HG03060 (cell line): ENCODE measurements at regions not wholly inside any gene's neighbourhood (a gene's known extent, or its start where the extent isn't known, plus 50 kb on each side); places are given as distances from the start of the nearest gene placed in this dataset.
"Not testable (repeated sequence)": the region's sequence is repeated elsewhere in the genome, so short reads cannot be mapped to it uniquely, and the experiment has no call there.

Source experiments
- ATAC-seq: cut with Tn5 transposase; IDR thresholded peaks from one replicate; pipeline ENCODE4 v1.9.1; 2021; ENCODE audit warnings: low read depth, moderate number of reproducible peaks; ENCODE audit not compliant: unreplicated experiment

GRCh38 chr11:110347660-110348059 is 51.2 kb upstream of the RDX start:
- no peak for ATAC-seq

- ATAC-seq = peak; percentile 61
These were observed 53.0 kb upstream of the RDX start for GRCh38 chr11:110349138-110349996.

DNA sequence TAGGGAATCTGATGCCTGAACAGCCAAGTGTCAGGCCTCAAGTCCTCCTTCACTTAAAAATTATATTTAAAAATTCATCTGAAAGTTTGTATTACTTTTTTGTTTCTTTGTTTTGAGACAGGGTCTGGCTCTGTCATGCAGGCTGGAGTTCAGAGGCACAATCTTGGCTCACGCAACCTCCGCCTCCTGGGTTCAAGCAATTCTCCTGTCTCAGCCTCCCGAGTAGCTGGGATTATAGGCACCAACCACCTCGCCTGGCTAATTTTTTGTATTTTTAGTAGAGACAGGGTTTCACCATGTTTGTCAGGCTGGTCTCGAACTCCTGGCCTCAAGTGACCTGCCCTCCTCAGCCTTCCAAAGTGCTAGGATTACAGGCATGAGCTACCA is 53.6 kb upstream of the RDX start:
- ATAC-seq = peak; percentile 2

DNA sequence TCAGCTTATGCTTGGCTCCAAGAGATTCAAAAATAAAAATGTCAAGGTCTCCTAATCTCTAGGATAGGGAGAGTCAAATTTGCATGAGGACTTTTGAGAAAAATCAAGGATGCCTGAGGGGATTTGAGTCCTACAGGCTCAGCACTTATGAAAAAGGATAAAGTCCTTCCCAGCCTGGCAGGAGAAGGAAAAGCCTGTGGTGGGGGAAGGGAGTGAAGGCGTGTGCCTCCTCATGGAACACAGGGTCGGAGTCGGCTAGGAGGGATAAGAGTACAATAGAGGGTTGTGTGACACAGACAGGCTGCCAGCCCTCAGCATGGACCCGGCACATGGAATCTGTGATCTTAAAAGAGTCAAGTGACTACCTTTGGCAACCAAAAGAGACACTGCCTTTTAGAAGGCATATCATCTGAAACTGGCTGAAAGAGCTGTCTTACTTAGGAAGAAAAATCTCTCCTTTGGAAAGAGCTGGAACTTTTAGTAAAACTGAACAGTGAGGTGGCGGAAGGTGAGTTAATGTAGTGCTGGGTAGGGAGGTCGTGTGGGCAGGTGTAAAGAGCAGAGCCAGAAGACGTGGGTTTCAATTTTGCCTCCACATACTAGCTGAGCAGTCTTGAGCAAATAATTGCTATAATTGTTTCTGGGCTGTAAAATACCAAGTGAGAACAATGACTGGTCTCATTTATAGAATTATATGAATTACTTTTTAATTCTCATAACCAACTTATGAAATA is 58.8 kb upstream of the RDX start:
- no peak for ATAC-seq

DNA sequence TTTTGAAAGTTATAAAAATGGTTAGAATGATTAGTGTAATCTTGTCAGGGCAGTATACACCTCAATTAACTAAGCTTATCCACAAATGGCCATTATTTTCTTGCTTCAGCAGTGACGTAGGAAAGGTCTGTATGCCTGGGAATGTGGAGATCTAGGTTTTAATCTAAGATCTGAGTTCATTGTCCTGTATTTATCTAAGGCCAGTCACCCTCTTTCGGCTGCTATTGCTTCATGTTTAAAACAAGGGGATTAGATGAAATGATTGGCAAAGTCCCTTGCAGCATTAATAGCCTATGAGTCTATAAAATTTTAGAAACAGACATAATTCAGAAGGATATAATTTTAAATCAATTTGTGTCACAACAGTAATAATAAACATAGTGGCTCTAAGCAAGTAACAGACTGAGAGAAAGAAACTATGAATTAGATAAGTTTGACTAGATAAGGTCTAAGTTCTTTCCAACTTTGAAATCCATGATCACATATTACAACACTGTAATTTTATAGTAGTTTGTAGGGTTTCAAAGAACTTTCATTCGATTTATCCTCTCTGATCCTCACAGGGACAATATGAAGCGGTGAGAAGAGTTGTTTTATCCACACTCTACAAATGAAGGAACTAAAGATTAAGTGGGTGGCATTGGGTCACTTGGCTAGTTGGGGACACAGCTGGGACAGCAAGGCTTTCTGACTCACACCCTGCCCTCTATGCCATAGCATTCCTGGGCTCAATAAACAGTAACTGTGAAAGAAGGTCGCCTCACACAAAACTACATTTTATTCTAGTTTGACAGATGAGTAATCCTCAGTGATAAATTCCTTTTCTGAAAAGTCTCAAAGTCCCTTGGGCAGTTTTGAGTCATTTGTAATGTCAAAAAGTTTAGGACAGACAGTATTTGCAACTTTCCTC is 60.6 kb upstream of the RDX start:
- ATAC-seq = no peak

- no peak for ATAC-seq
These were observed 61.9 kb upstream of the RDX start for GRCh38 chr11:110358336-110358735.

- not testable (repeated sequence) for ATAC-seq
These were observed 64.5 kb upstream of the RDX start for GRCh38 chr11:110360781-110361408.

GRCh38 chr11:110362971-110363509 is 66.6 kb upstream of the RDX start:
- ATAC-seq = no peak

DNA sequence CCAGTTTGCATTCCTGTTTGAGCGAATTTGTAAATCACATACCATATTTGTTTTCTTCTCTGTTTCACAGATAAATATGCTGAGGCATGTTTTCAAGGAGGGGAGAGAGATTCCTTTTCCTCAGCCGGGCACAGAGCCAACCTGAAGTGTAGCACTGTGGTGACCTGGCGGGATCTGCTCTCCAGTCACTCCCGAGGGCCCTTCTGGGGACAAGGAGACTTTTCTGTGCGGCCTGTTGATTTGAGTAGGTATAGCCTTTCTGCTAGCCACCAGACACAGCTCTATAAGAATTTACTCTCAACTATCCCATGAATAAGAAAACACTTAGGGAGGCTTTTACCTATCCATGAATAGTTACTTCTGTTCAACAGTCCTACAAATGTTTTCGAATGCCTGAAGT is 63.5 kb upstream of the FDX1 start:
- no peak for ATAC-seq

DNA sequence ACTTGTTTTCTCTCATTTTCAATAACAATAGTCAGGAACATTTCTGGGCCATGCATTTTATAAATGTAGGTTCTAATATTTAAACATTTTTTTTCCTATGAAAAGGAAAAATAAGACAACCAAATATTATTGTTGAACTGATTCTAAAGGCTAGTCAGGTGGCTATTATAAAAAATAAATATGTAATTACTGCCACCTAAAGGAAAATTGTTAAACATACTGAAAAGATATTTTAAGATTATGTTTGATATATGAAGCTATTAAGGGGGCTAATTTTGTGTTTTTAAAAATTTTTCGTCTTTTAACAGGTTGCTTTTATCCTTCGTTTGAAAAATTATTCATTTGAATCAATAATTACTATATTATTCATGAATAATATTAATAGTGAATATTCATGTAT is 62.2 kb upstream of the FDX1 start:
- no peak for ATAC-seq

DNA sequence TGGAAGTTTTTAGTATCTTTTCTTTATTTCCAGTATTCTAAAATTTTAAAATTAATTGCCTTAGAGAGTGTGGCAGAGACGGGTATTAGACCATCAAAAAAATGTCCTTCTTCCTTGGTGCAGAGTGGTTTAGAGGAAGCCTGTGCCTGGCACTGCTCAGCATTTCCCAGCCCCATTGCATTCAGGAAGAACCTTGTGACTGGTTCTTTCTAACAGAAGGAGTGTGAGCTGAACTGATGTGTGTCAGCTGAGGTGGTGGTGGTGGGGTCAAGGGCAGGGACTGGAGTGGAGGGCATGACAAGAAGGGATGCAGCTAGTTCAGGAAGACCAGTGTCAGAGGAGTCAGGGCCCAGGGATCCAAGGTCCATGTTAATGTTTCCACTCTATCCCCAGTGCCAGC is 58.7 kb upstream of the FDX1 start:
- no peak for ATAC-seq

DNA sequence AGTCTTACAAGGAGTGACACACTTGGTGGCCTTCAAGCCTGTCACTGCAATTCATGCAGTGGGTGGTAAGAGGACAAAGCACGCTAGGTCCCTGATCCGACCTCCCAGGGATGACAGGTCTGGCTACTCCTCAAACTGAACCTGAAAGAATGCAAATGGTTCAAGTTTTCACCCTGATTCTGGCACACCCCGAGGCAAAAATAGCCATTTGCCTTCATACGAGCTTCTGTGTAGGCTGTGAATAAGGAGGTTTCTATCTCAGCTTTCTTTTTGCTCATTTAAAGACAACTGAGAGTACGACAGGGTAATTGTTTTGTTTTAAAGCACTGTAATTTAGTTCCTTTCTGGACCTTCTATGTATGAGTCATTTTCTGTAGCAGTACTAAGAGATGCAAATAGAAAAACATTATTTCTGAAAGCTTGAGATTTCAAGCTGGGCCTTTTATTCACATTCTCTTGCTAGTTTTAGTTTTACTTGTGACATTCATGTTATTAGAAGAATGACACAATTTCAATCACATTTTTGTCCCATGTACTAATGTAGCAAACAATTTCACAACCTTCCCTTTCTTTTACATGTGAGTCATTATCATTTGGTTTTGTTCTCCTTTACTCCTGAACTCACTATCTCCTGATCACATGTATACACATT is 56.6 kb upstream of the FDX1 start:
- peak; percentile 97 for ATAC-seq

DNA sequence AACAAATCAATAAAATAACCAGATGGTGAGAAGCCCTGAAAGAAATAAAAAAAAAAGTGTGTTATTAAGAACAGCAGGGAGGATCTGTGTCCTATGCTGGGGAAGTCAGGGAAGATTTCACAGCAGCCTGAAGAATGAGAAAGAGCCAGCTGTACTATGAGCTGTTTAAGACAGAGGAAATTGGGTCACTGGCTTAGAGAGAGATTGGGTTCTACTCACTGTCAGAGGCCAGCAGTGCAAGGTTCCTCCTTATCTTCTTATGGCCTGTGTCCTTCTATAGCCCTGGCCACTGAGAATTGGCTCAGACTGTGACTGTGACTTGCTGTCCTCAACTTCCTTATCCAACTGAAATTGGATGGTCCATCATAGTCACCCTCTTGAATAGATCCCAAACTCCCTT is 54.8 kb upstream of the FDX1 start:
- no peak for ATAC-seq

DNA sequence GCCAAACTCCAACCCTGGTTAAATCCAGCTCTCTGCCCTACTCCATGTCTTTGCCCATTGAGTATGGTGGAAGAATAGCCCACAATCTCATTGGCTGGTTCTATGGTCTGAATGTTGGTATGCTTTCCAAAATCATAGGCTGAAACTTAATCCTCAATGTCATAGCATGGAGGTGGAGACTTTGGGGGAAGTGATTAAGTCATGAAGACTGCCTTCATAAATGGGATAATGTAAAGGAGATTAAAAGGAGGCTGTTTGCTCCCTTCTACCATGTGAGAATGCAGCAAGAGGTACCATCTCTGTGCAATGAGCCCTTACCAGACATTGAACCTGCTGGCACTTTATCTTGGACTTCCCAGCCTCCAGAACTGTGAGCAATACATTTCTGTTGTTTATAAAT is 54.4 kb upstream of the FDX1 start:
- no peak for ATAC-seq

GRCh38 chr11:110376021-110376420 is 53.7 kb upstream of the FDX1 start:
- no peak for ATAC-seq

- no peak for ATAC-seq
These were observed 52.9 kb upstream of the FDX1 start for GRCh38 chr11:110376711-110377324.

- ATAC-seq = no peak
These were observed 52.3 kb upstream of the FDX1 start for GRCh38 chr11:110377434-110377833.

DNA sequence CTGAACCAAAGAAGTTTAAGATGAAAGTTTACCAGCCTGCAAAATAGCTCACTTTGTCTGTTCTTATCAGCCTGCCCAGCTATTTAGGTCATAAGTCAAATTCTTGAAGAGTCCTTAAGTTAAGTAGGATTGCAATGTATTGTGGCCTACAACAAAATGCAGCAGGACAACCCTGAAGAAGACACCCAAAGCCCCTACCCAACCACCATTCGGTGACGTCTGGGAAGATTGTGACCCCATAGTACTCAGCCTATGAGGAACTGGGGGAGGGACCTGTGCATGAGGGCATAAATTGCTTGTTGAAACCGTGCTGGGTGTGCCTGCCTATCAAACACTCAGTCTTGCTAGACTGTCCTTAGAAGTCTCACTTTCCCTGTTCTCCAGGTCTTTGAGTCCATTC is 50.5 kb upstream of the FDX1 start:
- no peak for ATAC-seq

DNA sequence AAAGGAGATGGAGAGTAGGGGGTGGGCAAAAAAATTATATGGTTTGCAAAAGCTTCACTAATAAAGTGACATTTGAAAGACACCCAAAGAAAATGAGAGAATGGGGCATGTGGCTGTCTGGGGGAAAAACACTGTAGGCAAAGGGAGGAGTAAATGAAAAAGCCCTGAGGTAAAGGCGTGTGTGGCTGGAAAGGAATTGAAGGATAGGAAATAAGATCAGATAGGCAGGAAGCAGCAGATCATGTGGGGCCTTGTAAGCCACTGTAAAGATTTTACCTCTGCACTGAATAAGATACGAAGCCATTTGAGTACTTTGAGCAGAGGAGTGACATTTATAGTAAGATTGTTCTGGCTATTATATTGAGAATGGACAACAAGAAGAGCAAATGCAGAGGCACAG is 49.8 kb upstream of the FDX1 start:
- ATAC-seq = no peak
